Body of pancreas (tissue), 4 donors: ENCODE measurements at regions not wholly inside any gene's neighbourhood (a gene's known extent, or its start where the extent isn't known, plus 50 kb on each side); places are given as distances from the start of the nearest gene placed in this dataset.

ENCODE experiments used
- ATAC-seq: fragments of 150-250 bp; one replicate; pipeline ENCODE4 v1.9.1; 2016
- DNase-seq, 4 donors: peaks; one replicate each; pipeline ENCODE4 v3.0.0-alpha.2; 2019
- H3K27ac ChIP-seq, 4 donors: fragments of 200-600 bp; sonication (generic); 1 replicate in 3 of 4; 2 replicates in 1 of 4; pipeline versions ENCODE4 v1.5.1 to v1.6.1; 2016 to 2019; ENCODE audit warnings: mild to moderate bottlenecking in 1 of 4, mixed read lengths in 1 of 4, moderate library complexity in 1 of 4
- H3K27me3 ChIP-seq, 2 donors: fragments of 200-600 bp; sonication (generic); one replicate each; pipeline ENCODE4 v1.6.0; 2016; ENCODE audit warnings: mild to moderate bottlenecking in 1 of 2
- H3K36me3 ChIP-seq, 2 donors: fragments of 200-600 bp; sonication (generic); replicated peaks in 1 of 2; 2 replicates each; pipeline ENCODE4 v1.5.1; 2016; ENCODE audit warnings: low read depth in 2 of 2; ENCODE audit not compliant: insufficient read depth in 1 of 2
- H3K4me1 ChIP-seq: fragments of 200-600 bp; sonication (generic); one replicate; pipeline ENCODE4 v1.6.0; 2016
- H3K4me3 ChIP-seq, 2 donors: fragments of 200-600 bp; sonication (generic); 1 replicate in 1 of 2; 2 replicates in 1 of 2; pipeline ENCODE4 v1.5.1; 2016 to 2019
- H3K9me3 ChIP-seq, 3 donors: fragments of 200-600 bp; sonication (generic); 1 replicate in 2 of 3; 2 replicates in 1 of 3; pipeline ENCODE4 v1.5.1; 2016
- CTCF ChIP-seq, 7 experiments: fragments of 450-650 bp in 4 of 7; fragments of 200-600 bp in 3 of 7; sonication (generic) in 3 of 7; IDR thresholded peaks; one replicate each; pipeline ENCODE4 v1.5.1; 2016 to 2019; ENCODE audit warnings: antibody characterized with exemption in 7 of 7
- POLR2A ChIP-seq, 3 donors: fragments of 450-650 bp; IDR thresholded peaks; one replicate each; pipeline ENCODE4 v1.6.1; 2016; ENCODE audit warnings: antibody characterized with exemption in 3 of 3, mild to moderate bottlenecking in 2 of 3
- WGBS, 2 donors: methylation state at CpG; one replicate each; pipeline ENCODE4 v1.1.5; 2017; 5-methylcytosine and 5-hydroxymethylcytosine counted together
- intact Hi-C: fragments of 100-400 bp; cut with DNase I; formaldehyde crosslinking; loops from one replicate; pipeline ENCODE4 v1.15.1; 2023

DNA sequence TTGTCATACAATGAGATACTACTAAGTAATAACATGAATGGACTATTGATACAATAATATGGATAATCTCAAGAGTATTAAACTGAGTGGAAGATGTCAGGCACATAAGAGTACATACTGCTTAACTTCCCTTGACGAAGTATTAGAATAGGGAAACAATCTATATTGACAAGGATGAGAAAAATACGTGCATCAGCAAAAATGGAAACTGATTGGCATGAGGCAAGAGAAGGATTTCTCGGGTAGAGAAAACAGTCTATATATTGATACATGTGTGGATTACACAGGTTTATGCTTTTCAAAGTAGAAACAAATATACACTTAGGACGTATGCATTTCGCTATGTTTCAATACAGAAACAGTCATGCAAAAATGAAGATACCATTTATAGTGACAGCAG lies 57.4 kb downstream of the PRR20E start:
- DNase-seq (no peak), ATAC-seq (no peak)
- no peaks in the 10 kb centered on the region for H3K9me3 ChIP-seq
- 62 to 73% methylated on average over 5 of the region's 5 CpGs for WGBS, 2 donors
- intact Hi-C loops: no loop called here
- no peak overlapping the region for H3K27ac ChIP-seq
- no peaks in the 10 kb centered on the region for H3K4me1 ChIP-seq
- no peaks in the 10 kb centered on the region for H3K27me3 ChIP-seq
- H3K4me3 ChIP-seq: no peak overlapping the region
- no peak for TF ChIP-seq CTCF (IDR thresholded peaks at IDR 0.05)
- TF ChIP-seq POLR2A (IDR thresholded peaks at IDR 0.05): no peak
- H3K36me3 ChIP-seq: no peaks in the 10 kb centered on the region

GRCh38 chr13:57250472-57250871 lies 83.5 kb downstream of the PRR20E start:
- no peaks in the 10 kb centered on the region for H3K36me3 ChIP-seq

DNA sequence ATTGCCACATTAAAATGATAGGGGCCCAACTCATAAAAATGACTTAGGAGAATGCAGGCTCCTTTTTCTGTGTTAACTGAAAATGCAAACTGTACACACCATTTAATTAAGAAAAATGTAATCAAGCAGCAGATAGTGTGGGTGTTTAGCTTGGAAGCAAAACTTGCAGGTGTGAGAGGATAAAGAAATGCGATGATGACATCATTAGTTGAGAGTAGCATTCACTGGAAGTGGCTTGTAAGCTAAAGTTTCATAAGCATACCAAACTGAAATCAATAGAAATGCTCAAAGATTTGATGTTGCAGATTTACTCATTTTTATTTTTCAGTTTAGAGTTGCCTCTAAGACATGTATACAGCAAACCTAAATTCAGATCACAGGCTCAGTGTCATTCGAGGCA lies 86.6 kb downstream of the PRR20E start:
- ATAC-seq: no peak

More at GRCh38 chr13:57250472-57250871, 83.5 kb downstream of the PRR20E start:
- no peak for TF ChIP-seq POLR2A (IDR thresholded peaks at IDR 0.05)
- no peak for TF ChIP-seq CTCF (IDR thresholded peaks at IDR 0.05)
- ATAC-seq (no peak), DNase-seq (no peak)
- 61 to 71% methylated on average over 2 of the region's 2 CpGs for WGBS, 2 donors
- Histone ChIP-seq H3K27ac (no peak overlapping the region), H3K9me3 (no peaks in the 10 kb centered on the region), H3K4me1 (no peaks in the 10 kb centered on the region), H3K4me3 (no peak overlapping the region), H3K27me3 (no peaks in the 10 kb centered on the region)
- intact Hi-C loops: no loop called here

DNA sequence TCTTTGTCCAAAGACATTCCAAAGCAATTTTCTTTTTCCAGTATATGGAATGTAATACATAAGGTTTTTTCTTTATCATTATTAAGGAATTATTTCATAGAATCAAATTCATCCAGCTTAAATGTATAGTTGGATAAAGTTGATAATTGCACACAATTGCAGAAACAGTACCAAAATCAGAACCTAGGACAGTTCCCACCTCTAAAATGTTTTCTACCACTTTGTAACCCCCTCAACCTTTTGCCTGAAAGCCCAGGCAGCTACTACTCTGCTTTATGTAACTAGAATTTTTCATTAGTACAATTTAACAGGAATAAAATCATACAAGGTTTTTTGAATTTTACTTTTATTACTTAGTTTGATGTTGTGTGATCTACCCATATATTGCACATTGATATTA lies 98.0 kb downstream of the PRR20E start:
- TF ChIP-seq CTCF (IDR thresholded peaks at IDR 0.05): no peak
- TF ChIP-seq POLR2A (IDR thresholded peaks at IDR 0.05): no peak
- ATAC-seq: no peak
- no peak for DNase-seq
- Histone ChIP-seq H3K9me3 (no peaks in the 10 kb centered on the region), H3K4me1 (no peaks in the 10 kb centered on the region), H3K27me3 (no peaks in the 10 kb centered on the region), H3K27ac (no peak overlapping the region), H3K4me3 (no peak overlapping the region), H3K36me3 (no peaks in the 10 kb centered on the region)
- intact Hi-C loops: no loop called here

More for the DNA sequence above, 86.6 kb downstream of the PRR20E start:
- no peak for DNase-seq
- WGBS, 2 donors: 49 to 61% methylated on average over 2 of the region's 2 CpGs
- intact Hi-C loops: no loop called here
- no peaks in the 10 kb centered on the region for H3K9me3 ChIP-seq
- TF ChIP-seq POLR2A (IDR thresholded peaks at IDR 0.05) (no peak), CTCF (IDR thresholded peaks at IDR 0.05) (no peak)
- no peaks in the 10 kb centered on the region for H3K4me1 ChIP-seq
- H3K27ac ChIP-seq: no peak overlapping the region
- no peaks in the 10 kb centered on the region for H3K36me3 ChIP-seq
- H3K4me3 ChIP-seq: no peak overlapping the region
- H3K27me3 ChIP-seq: no peaks in the 10 kb centered on the region

DNA sequence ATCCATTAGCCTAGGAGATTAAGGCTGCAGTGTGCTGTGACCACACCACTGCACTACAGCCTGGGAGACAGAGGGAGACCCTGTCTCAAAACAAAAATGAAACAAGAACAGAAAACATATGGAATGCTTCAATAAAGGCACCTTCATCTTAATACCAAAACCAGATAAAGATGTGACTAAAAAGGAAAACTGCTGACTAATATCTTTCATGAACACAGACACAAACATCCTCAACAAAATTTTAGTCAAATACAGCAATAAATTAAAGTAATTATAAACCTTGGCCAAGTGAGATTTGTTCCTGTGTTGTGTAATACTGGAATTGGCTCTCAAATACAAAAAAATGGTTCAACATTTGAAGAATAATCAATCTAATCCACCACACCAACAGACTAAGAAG lies 103.5 kb downstream of the PRR20E start:
- intact Hi-C loops: no loop called here
- Histone ChIP-seq H3K27me3 (no peaks in the 10 kb centered on the region), H3K9me3 (no peaks in the 10 kb centered on the region), H3K4me1 (no peaks in the 10 kb centered on the region), H3K4me3 (no peak overlapping the region), H3K36me3 (no peaks in the 10 kb centered on the region), H3K27ac (no peak overlapping the region)
- ATAC-seq (no peak), DNase-seq (no peak)
- no peak for TF ChIP-seq CTCF (IDR thresholded peaks at IDR 0.05)
- no peak for TF ChIP-seq POLR2A (IDR thresholded peaks at IDR 0.05)
